Tibial nerve (tissue), 4 donors: ENCODE measurements at regions not wholly inside any gene's neighbourhood (a gene's known extent, or its start where the extent isn't known, plus 50 kb on each side); places are given as distances from the start of the nearest gene placed in this dataset.

ENCODE experiments used
- EP300 ChIP-seq, 2 donors: sonication (generic); formaldehyde crosslinking; IDR thresholded peaks; one replicate each; pipeline ENCODE4 v1.6.1; 2017; ENCODE audit warnings: antibody characterized with exemption in 2 of 2, mild to moderate bottlenecking in 1 of 2
- TF ChIP-seq, protein P1 (sequence below), 5 experiments: fragments of 200-600 bp in 3 of 5; fragments of 450-650 bp in 2 of 5; sonication (generic) in 3 of 5; IDR thresholded peaks; one replicate each; pipeline ENCODE4 v1.5.1; 2016 to 2019; ENCODE audit warnings: antibody characterized with exemption in 5 of 5, mild to moderate bottlenecking in 3 of 5, moderate library complexity in 2 of 5

DNA sequence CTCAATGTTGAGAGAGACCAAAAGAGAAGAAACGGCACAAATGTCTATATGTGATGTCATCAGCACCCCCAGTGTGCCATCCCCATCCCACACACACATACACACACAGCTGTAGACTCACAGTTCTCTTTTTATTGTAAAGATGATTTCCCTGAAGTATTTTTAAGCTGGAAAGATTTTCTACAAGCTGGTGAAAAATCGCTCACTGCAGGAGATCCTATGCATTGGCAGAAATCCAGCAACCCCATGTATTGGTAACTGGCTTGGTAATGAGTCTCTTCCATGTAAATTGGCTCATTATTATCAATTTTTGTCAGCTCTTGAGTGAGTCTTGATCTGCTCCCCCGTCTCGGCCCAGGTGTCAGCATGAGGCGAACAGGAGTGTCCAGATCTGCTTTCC is 107.1 kb upstream of the UQCRFS1 start:
- no peak for TF ChIP-seq EP300 (IDR thresholded peaks at IDR 0.05)
- TF ChIP-seq, protein P1, sequence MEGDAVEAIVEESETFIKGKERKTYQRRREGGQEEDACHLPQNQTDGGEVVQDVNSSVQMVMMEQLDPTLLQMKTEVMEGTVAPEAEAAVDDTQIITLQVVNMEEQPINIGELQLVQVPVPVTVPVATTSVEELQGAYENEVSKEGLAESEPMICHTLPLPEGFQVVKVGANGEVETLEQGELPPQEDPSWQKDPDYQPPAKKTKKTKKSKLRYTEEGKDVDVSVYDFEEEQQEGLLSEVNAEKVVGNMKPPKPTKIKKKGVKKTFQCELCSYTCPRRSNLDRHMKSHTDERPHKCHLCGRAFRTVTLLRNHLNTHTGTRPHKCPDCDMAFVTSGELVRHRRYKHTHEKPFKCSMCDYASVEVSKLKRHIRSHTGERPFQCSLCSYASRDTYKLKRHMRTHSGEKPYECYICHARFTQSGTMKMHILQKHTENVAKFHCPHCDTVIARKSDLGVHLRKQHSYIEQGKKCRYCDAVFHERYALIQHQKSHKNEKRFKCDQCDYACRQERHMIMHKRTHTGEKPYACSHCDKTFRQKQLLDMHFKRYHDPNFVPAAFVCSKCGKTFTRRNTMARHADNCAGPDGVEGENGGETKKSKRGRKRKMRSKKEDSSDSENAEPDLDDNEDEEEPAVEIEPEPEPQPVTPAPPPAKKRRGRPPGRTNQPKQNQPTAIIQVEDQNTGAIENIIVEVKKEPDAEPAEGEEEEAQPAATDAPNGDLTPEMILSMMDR (IDR thresholded peaks at IDR 0.05) = no peak
